H9 (cell line): ENCODE measurements at regions not wholly inside any gene's neighbourhood (a gene's known extent, or its start where the extent isn't known, plus 50 kb on each side); places are given as distances from the start of the nearest gene placed in this dataset.

Source experiments
- DNase-seq: peaks from one replicate; pipeline ENCODE4 v3.0.0-alpha.2; 2017
- H2AFZ ChIP-seq: one replicate; pipeline ENCODE4 v1.6.1; 2013; ENCODE audit warnings: mild to moderate bottlenecking, low read length, control low read depth, moderate library complexity
- H2AK5ac ChIP-seq: 2 replicates; pipeline ENCODE4 v1.6.1; 2013; ENCODE audit warnings: low read length, control low read depth, mixed read lengths; ENCODE audit not compliant: insufficient read length
- H2BK120ac ChIP-seq: one replicate; pipeline ENCODE4 v1.6.1; 2013; ENCODE audit warnings: low read depth, mild to moderate bottlenecking, low read length, control low read depth, inconsistent platforms; ENCODE audit not compliant: poor library complexity, severe bottlenecking
- H2BK12ac ChIP-seq: 2 replicates; pipeline ENCODE4 v1.6.1; 2013; ENCODE audit warnings: low read length, control low read depth, mixed read lengths, low read depth; ENCODE audit not compliant: insufficient read length
- H2BK15ac ChIP-seq: 2 replicates; pipeline ENCODE4 v1.6.1; 2013; ENCODE audit warnings: low read depth, low read length, control low read depth
- H2BK20ac ChIP-seq: one replicate; pipeline ENCODE4 v1.6.1; 2013; ENCODE audit warnings: low read depth, mild to moderate bottlenecking, low read length, control low read depth, inconsistent platforms; ENCODE audit not compliant: poor library complexity, severe bottlenecking
- H2BK5ac ChIP-seq: 2 replicates; pipeline ENCODE4 v1.6.1; 2013; ENCODE audit warnings: low read length, control low read depth, mixed read lengths; ENCODE audit not compliant: insufficient read length
- H3K14ac ChIP-seq: 2 replicates; pipeline ENCODE4 v1.6.1; 2013; ENCODE audit warnings: low read length, control low read depth; ENCODE audit not compliant: insufficient read depth
- H3K18ac ChIP-seq: 2 replicates; pipeline ENCODE4 v1.6.1; 2013; ENCODE audit warnings: low read depth, mild to moderate bottlenecking, mixed read lengths, low read length, control low read depth; ENCODE audit not compliant: insufficient read length
- H3K23ac ChIP-seq: 2 replicates; pipeline ENCODE4 v1.6.1; 2013; ENCODE audit warnings: low read length, control low read depth, mixed read lengths, low read depth; ENCODE audit not compliant: insufficient read length
- H3K23me2 ChIP-seq: 2 replicates; pipeline ENCODE4 v1.6.1; 2013; ENCODE audit warnings: low read depth, mild to moderate bottlenecking, mixed read lengths, low read length, control low read depth; ENCODE audit not compliant: insufficient read length, poor library complexity, severe bottlenecking
- H3K27ac ChIP-seq: 2 replicates; pipeline ENCODE4 v1.5.1; 2013; ENCODE audit warnings: low read length, control low read depth, mixed read lengths, low read depth; ENCODE audit not compliant: insufficient read length
- H3K27me3 ChIP-seq: 2 replicates; pipeline ENCODE4 v1.6.1; 2013; ENCODE audit warnings: low read length, control low read depth, inconsistent platforms; ENCODE audit not compliant: insufficient read depth
- H3K4ac ChIP-seq: 2 replicates; pipeline ENCODE4 v1.6.1; 2013; ENCODE audit warnings: low read depth, mild to moderate bottlenecking, control low read depth, inconsistent platforms, low read length, moderate library complexity
- H3K4me1 ChIP-seq: 2 replicates; pipeline ENCODE4 v1.6.1; 2013; ENCODE audit warnings: low read length, control low read depth, inconsistent platforms; ENCODE audit not compliant: insufficient read depth
- H3K4me2 ChIP-seq: 2 replicates; pipeline ENCODE4 v1.6.1; 2013; ENCODE audit warnings: low read length, control low read depth, mixed read lengths; ENCODE audit not compliant: insufficient read length, insufficient read depth
- H3K56ac ChIP-seq: 2 replicates; pipeline ENCODE4 v1.6.1; 2013; ENCODE audit warnings: low read depth, mild to moderate bottlenecking, mixed read lengths, low read length, control low read depth; ENCODE audit not compliant: insufficient read length
- H3K79me1 ChIP-seq: 2 replicates; pipeline ENCODE4 v1.6.1; 2013; ENCODE audit warnings: low read depth, mild to moderate bottlenecking, moderate library complexity, low read length, control low read depth, inconsistent platforms; ENCODE audit not compliant: insufficient read depth, poor library complexity, severe bottlenecking
- H3K79me2 ChIP-seq: 2 replicates; pipeline ENCODE4 v1.6.1; 2013; ENCODE audit warnings: low read length, control low read depth, inconsistent platforms; ENCODE audit not compliant: insufficient read depth
- H3K9ac ChIP-seq: 2 replicates; pipeline ENCODE4 v1.6.1; 2013; ENCODE audit warnings: low read length, control low read depth, mixed read lengths; ENCODE audit not compliant: insufficient read length; ENCODE audit errors: extremely low read depth
- H3K9me3 ChIP-seq: one replicate; pipeline ENCODE4 v1.6.1; 2013; ENCODE audit warnings: low read depth, low read length, inconsistent platforms; ENCODE audit not compliant: control insufficient read depth
- H3T11ph ChIP-seq: one replicate; pipeline ENCODE4 v1.6.1; 2013; ENCODE audit warnings: mild to moderate bottlenecking, low read length, control low read depth, inconsistent platforms
- H4K20me1 ChIP-seq: one replicate; pipeline ENCODE4 v1.6.1; 2013; ENCODE audit not compliant: control insufficient read depth, insufficient read length, insufficient read depth
- H4K5ac ChIP-seq: 2 replicates; pipeline ENCODE4 v1.6.1; 2013; ENCODE audit warnings: low read depth, mild to moderate bottlenecking, mixed read lengths, low read length, control low read depth; ENCODE audit not compliant: insufficient read length
- H4K8ac ChIP-seq: replicated peaks from 2 replicates; pipeline ENCODE4 v1.6.1; 2013; ENCODE audit warnings: low read length, control low read depth, mixed read lengths, low read depth; ENCODE audit not compliant: insufficient read length
- H4K91ac ChIP-seq: 2 replicates; pipeline ENCODE4 v1.6.1; 2013; ENCODE audit warnings: low read depth, mild to moderate bottlenecking, moderate library complexity, mixed read lengths, low read length, control low read depth; ENCODE audit not compliant: insufficient read length
- H3K27ac Mint-ChIP-seq, 3 experiments: 2 replicates in 2 of 3; 3 replicates in 1 of 3; pipeline ENCODE4 v1.8.0; 2020 to 2021; ENCODE audit warnings: mixed read lengths in 3 of 3, mild to moderate bottlenecking in 1 of 3, moderate library complexity in 1 of 3
- H3K27me3 Mint-ChIP-seq: 2 replicates; pipeline ENCODE4 v1.8.0; 2021; ENCODE audit warnings: low read depth, mild to moderate bottlenecking, moderate library complexity, mixed read lengths
- H3K36me3 Mint-ChIP-seq, 3 experiments: 2 replicates in 2 of 3; 3 replicates in 1 of 3; pipeline ENCODE4 v1.8.0; 2020 to 2021; ENCODE audit warnings: low read depth in 3 of 3, mixed read lengths in 3 of 3; ENCODE audit not compliant: insufficient read depth in 1 of 3
- H3K4me1 Mint-ChIP-seq, 2 experiments: 2 replicates each; pipeline ENCODE4 v1.8.0; 2020; ENCODE audit warnings: mixed read lengths in 2 of 2
- H3K4me3 Mint-ChIP-seq, 2 experiments: 2 replicates in 1 of 2; 3 replicates in 1 of 2; pipeline ENCODE4 v1.8.0; 2020 to 2021; ENCODE audit warnings: mild to moderate bottlenecking in 2 of 2, mixed read lengths in 2 of 2, moderate library complexity in 1 of 2
- H3K9me3 Mint-ChIP-seq, 2 experiments: 2 replicates in 1 of 2; 3 replicates in 1 of 2; pipeline ENCODE4 v1.8.0; 2020; ENCODE audit warnings: mild to moderate bottlenecking in 2 of 2, mixed read lengths in 2 of 2, moderate library complexity in 1 of 2
- CTCF ChIP-seq: fragments of 200-600 bp; sonication (generic); conservative IDR thresholded peaks from 3 replicates; pipeline ENCODE4 v1.8.0; 2021; ENCODE audit warnings: antibody characterized with exemption, mild to moderate bottlenecking

DNA sequence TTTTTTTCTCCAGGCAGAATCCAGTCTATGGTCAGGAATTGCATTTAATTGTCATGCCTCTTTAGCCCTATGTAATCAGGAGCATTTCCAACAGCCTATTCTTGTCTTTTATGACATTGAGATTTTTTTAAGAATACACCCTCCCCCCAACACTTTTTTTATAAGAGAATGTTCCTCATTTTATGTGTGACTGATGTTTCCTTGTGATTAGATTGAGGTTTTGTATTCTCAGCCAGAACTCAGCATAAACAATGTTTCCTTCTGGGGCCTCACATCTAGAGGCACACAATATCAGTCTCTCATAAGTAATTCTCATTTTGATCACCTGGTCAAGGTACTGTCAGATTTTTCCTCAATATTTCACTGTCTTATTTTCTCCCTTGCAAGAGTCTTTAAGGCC, 193.4 kb upstream of the PDE1C start:
- Histone ChIP-seq H3K79me2 (no peaks in the 10 kb centered on the region), H4K20me1 (no peaks in the 10 kb centered on the region), H3K9ac (no peak overlapping the region), H2BK15ac (no peak overlapping the region), H3K27me3 (no peaks in the 10 kb centered on the region; the same call in 1 of the 2 replicates), H2BK120ac (no peak overlapping the region), H3K27ac (no peak overlapping the region), H3K23me2 (no peaks in the 10 kb centered on the region), H3K9me3 (no peaks in the 10 kb centered on the region), H4K8ac (no peak overlapping the region), H3K79me1 (no peaks in the 10 kb centered on the region), H3K4me1 (no peaks in the 10 kb centered on the region), H3K14ac (no peak overlapping the region), H3K4me2 (no peak overlapping the region), H4K91ac (no peak overlapping the region), H2AK5ac (no peak overlapping the region), H2BK5ac (no peak overlapping the region), H2BK12ac (no peak overlapping the region), H3T11ph (no peak overlapping the region), H4K5ac (no peak overlapping the region), H3K56ac (no peak overlapping the region), H2BK20ac (no peak overlapping the region), H3K23ac (no peak overlapping the region), H2AFZ (no peak overlapping the region), H3K4ac (no peak overlapping the region), H3K18ac (no peak overlapping the region)
- Mint-ChIP-seq H3K36me3 (no peaks in the 10 kb centered on the region), H3K27ac (no peak overlapping the region), H3K9me3 (no peaks in the 10 kb centered on the region), H3K4me1 (peaks cover 17 to 21% of the 10 kb centered on the region in 2 experiments), H3K27me3 (peaks cover 18% of the 10 kb centered on the region), H3K4me3 (no peak overlapping the region)
- no peak for DNase-seq
- no peak for TF ChIP-seq CTCF
